Ovary (tissue), 7 donors: ENCODE measurements at regions not wholly inside any gene's neighbourhood (a gene's known extent, or its start where the extent isn't known, plus 50 kb on each side); places are given as distances from the start of the nearest gene placed in this dataset.

Experiments
- DNase-seq, 5 donors: peaks; one replicate each; pipeline ENCODE4 v3.0.0-alpha.2; 2019 to 2020
- H3K27ac ChIP-seq, 2 donors: fragments of 200-600 bp; one replicate each; pipeline versions ENCODE4 v1.5.1 to v1.8.0; 2019 to 2022
- H3K27me3 ChIP-seq: fragments of 200-600 bp; one replicate; pipeline ENCODE4 v1.8.0; 2022
- H3K36me3 ChIP-seq: fragments of 200-600 bp; sonication (generic); one replicate; pipeline ENCODE4 v1.5.1; 2019
- H3K4me1 ChIP-seq: one replicate; pipeline ENCODE4 v1.8.1; 2013; ENCODE audit warnings: mild to moderate bottlenecking, moderate library complexity; ENCODE audit not compliant: insufficient read depth
- H3K4me3 ChIP-seq: fragments of 200-600 bp; sonication (generic); one replicate; pipeline ENCODE4 v1.5.1; 2017
- H3K9me3 ChIP-seq, 2 donors: fragments of 200-600 bp in 1 of 2; sonication (generic) in 1 of 2; one replicate each; pipeline versions ENCODE4 v1.5.1 to v1.8.1; 2013 to 2019; ENCODE audit warnings: mild to moderate bottlenecking in 1 of 2, moderate library complexity in 1 of 2
- CTCF ChIP-seq, 3 donors: fragments of 450-650 bp in 2 of 3; fragments of 200-600 bp in 1 of 3; IDR thresholded peaks; one replicate each; pipeline versions ENCODE4 v1.5.1 to v1.8.0; 2016 to 2022; ENCODE audit warnings: antibody characterized with exemption in 3 of 3, mild to moderate bottlenecking in 1 of 3
- EP300 ChIP-seq: sonication (generic); formaldehyde crosslinking; IDR thresholded peaks from one replicate; pipeline ENCODE4 v1.6.1; 2017; ENCODE audit warnings: antibody characterized with exemption
- POLR2A ChIP-seq: fragments of 450-650 bp; IDR thresholded peaks from one replicate; pipeline ENCODE4 v1.6.1; 2017; ENCODE audit warnings: antibody characterized with exemption, mild to moderate bottlenecking, moderate library complexity
- WGBS, 3 donors: extraction: QIAGEN DNeasy Blood & Tissue Kit in 1 of 3; methylation state at CpG; one replicate each; pipeline versions ENCODE4 v1.1.5 to v1.1.7; 2013 to 2017; 5-methylcytosine and 5-hydroxymethylcytosine counted together
- intact Hi-C, 4 donors: fragments of 100-400 bp; cut with DNase I; formaldehyde crosslinking; loops; one replicate each; pipeline versions ENCODE4 v1.11.0 to v1.15.1; 2022 to 2023
- donor health status: DM: no; HTN: no; CAD: no; lungs with moderate emphysema.
- donor health status: DM: no; HTN: no; CAD: no.
- donor health status: Bipolar disorder and iron deficiency.
- donor health status: DM: no; HTN: no; CAD: no.
- donor health status: DM: yes; HTN: yes; CAD: no.

- TF ChIP-seq POLR2A = no peak
- no peak for TF ChIP-seq EP300
- TF ChIP-seq CTCF (IDR thresholded peaks at IDR 0.05) = no peak
- intact Hi-C loops = no loop called here
These were observed 119.0 kb upstream of the EEPD1 start for GRCh38 chr7:36034020-36034419.

GRCh38 chr7:36035186-36035585, 117.9 kb upstream of the EEPD1 start:
- H3K9me3 ChIP-seq = no peaks in the 10 kb centered on the region
- DNase-seq = no peak
- no peak overlapping the region for H3K4me3 ChIP-seq
- no peaks in the 10 kb centered on the region for H3K27me3 ChIP-seq
- no peaks in the 10 kb centered on the region for H3K36me3 ChIP-seq
- peaks cover 2% of the 10 kb centered on the region for H3K4me1 ChIP-seq
- WGBS, 3 donors = 69 to 86% (median 76%) methylated on average over 7 of the region's 7 CpGs
- intact Hi-C loops = no loop called here
- H3K27ac ChIP-seq = no peak overlapping the region
- TF ChIP-seq CTCF (IDR thresholded peaks at IDR 0.05) (no peak), EP300 (no peak), POLR2A (no peak)

More at GRCh38 chr7:36034020-36034419, 119.0 kb upstream of the EEPD1 start:
- no peaks in the 10 kb centered on the region for H3K9me3 ChIP-seq
- H3K4me1 ChIP-seq = peaks cover 2% of the 10 kb centered on the region
- no peak overlapping the region for H3K27ac ChIP-seq
- no peaks in the 10 kb centered on the region for H3K36me3 ChIP-seq
- no peaks in the 10 kb centered on the region for H3K27me3 ChIP-seq
- DNase-seq = no peak
- H3K4me3 ChIP-seq = no peak overlapping the region
- WGBS, 3 donors = 73 to 88% (median 83%) methylated on average over 4 of the region's 4 CpGs

GRCh38 chr7:36036590-36036989, 116.5 kb upstream of the EEPD1 start:
- 72 to 85% (median 81%) methylated on average over 4 of the region's 4 CpGs for WGBS, 3 donors
- H3K27me3 ChIP-seq = no peaks in the 10 kb centered on the region
- intact Hi-C loops = no loop called here
- TF ChIP-seq CTCF (IDR thresholded peaks at IDR 0.05) = no peak
- TF ChIP-seq POLR2A = no peak
- no peak for TF ChIP-seq EP300
- H3K4me3 ChIP-seq = no peak overlapping the region
- H3K9me3 ChIP-seq = no peaks in the 10 kb centered on the region
- DNase-seq = no peak
- H3K4me1 ChIP-seq = peaks cover 2% of the 10 kb centered on the region
- H3K27ac ChIP-seq = no peak overlapping the region
- no peaks in the 10 kb centered on the region for H3K36me3 ChIP-seq

- Histone ChIP-seq H3K36me3 (no peaks in the 10 kb centered on the region), H3K4me3 (no peak overlapping the region), H3K27ac (no peak overlapping the region), H3K4me1 (peaks cover 2% of the 10 kb centered on the region), H3K9me3 (no peaks in the 10 kb centered on the region), H3K27me3 (no peaks in the 10 kb centered on the region)
- DNase-seq = no peak
- intact Hi-C loops = no loop called here
- WGBS, 3 donors = 38 to 40% (median 40%) methylated on average over 11 of the region's 11 CpGs
- TF ChIP-seq POLR2A (no peak), CTCF (IDR thresholded peaks at IDR 0.05) (no peak), EP300 (no peak)
These were observed 115.9 kb upstream of the EEPD1 start for GRCh38 chr7:36037121-36037662.
